HG02678 (cell line): ENCODE measurements at regions not wholly inside any gene's neighbourhood (a gene's known extent, or its start where the extent isn't known, plus 50 kb on each side); places are given as distances from the start of the nearest gene placed in this dataset.
"Not testable (repeated sequence)": the region's sequence is repeated elsewhere in the genome, so short reads cannot be mapped to it uniquely, and the experiment has no call there.

Source experiments
- ATAC-seq: cut with Tn5 transposase; IDR thresholded peaks from one replicate; pipeline ENCODE4 v1.9.1; 2021; ENCODE audit warnings: mild to moderate bottlenecking, moderate library complexity; ENCODE audit not compliant: unreplicated experiment

DNA sequence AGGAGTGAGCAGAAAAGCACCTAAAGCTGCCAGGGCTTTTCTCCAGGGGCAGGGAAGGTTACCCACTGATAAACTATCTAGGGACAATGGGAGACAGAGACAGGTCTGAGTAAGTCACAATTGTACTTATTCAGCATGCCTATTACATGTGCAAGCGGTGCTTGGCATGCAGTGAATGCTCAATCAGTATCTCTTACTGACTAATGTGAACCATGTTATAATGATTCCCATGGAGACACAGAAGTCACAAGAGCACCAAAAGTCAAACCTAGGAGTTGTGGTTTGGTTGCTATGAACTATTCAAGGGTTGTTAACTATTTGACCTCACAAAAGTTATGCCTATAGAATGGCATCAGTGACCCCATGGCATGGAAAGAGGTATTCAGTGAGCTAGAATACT is 50.0 kb upstream of the RASGRP1 start:
- no peak for ATAC-seq

DNA sequence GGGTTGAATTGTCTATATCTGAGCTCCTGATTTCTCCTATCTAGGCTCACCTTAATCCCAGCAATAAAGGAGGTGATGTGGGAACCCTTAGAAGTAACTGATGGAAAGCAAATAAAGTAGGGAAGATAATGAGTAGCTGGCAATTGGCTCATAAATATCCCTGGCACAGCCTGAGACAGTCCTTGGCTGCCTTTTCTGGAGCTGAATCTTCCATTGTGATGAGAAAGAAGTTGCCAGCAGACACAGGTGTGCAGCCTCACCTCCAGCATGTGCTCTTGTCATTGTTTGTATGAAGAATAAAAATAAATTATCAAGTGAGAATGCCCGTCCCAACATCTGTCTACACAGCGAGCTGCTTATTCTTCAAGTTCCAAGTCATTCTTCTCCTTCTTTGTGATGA is 53.2 kb upstream of the RASGRP1 start:
- ATAC-seq = no peak

DNA sequence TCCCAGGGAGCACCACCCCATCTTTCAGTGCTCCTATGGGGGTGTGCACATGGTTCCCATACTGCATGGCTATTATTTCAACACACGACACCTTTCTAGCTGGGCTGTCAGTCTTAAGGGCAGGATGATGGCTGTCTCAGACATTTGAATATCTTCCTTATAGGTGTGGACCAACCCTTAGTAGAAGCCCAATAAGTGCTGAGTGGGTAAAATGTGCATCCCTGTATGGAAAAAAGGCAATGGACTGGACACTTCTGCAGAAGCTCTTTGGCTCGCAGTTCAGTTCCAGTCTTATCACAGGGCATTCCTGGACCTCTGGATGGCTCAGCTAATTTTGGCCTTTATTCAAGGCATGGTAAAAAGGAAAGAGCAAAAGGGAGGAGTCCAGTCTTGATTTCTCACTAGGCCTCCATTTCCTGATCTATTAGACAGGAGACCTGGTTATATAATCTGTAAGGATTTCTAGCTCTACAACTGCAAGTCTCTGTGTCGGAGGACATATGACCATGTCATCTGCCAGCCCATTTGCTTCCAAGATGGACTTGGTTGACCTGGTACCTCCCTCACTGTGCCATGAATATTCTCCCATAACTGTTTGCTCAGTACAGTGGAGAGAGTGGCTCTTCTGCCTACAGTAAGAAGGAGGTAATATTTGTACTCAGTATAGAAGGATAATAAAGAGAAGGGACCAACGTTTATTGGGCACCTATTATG is 53.8 kb upstream of the RASGRP1 start:
- ATAC-seq = no peak

DNA sequence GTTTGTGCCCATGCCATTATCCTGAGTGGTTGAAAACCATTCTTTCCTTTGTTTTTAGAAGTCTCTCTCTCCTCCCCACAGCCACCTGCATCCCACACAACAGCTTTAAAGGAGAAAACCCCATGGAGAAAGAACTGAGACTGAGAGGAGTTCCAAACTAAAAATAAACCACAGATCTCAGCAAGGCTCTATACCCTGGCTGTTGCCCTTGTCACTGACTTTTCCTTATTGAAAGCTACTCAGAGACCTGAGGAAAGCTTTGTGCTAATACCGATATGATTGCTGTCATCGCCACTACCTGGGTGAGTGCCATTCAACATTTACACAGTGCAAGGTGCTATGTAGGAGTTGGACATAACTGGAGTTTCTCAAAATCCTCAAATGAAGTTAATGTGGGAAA is 55.5 kb upstream of the RASGRP1 start:
- ATAC-seq = no peak

DNA sequence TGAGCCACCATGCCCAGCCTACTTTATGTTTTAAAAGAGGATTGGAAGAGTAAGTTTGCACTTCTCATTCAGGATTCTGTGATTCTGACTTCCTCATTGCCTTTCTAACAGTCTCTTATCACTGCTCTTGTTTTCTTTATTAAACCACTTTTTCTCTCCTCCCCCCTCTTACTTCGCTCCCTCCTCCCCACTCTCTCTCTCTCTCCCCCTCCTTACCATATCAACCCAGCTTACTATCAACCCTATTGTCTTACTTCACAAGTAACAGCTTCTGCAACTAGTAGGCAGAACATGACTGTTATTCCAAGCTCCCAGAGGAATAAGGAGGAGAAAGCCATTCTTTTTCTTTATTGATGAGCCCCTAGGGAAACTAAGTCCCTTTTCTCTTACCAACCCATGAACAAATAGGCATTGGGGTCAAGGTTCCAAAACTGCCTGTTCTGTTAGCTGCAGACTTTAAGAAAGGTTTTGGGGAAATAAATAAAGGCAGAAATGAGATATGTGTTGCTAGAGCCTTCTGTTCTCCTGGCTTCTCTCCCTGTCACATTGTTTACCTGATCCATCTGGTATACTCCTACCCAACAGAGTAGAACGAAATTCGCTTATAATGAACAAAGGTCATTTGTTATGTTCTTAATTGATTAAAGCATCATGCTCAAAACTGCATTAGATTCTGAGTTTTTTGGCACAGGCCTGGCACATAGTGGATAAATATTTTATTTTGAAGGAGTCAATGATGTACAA is 56.4 kb upstream of the RASGRP1 start:
- no peak for ATAC-seq

DNA sequence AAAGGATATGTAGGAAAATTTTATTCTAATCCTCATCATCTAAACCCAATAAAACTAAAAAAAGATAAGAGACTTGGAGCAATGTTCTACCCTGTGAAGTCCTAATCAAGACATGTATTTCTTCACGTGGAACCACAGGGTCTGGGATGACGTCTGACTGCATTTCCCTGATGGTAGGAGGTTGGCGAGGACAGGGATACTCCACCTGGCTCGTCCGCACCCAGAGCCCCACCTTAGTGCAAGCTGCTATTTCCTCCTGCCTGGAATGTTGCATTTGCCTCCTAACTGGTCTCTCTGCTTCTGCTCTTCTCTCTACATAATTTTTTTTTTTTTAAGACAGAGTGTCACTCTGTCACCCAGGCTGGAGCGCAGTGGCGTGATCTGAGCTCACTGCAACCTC is 57.7 kb upstream of the RASGRP1 start:
- ATAC-seq = no peak

DNA sequence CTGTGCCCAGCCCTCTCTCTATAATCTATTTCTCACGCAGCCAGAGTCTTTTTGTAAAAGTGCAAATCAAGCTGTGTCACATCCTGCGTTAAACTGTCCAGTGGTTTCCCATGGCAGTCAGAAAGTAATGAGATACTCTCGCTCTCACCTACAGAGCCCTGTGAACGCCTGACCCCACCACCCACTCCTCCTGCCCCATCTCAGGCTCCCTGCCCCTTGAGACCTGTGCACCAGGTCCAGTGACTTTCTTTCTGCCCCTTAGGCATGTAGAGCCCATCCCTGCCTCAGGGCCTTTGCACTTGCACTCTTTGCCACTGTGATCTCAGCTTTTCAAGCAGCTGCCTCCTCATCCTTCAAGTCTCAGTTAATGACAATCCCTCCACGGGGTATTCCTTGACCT is 58.3 kb upstream of the RASGRP1 start:
- no peak for ATAC-seq

DNA sequence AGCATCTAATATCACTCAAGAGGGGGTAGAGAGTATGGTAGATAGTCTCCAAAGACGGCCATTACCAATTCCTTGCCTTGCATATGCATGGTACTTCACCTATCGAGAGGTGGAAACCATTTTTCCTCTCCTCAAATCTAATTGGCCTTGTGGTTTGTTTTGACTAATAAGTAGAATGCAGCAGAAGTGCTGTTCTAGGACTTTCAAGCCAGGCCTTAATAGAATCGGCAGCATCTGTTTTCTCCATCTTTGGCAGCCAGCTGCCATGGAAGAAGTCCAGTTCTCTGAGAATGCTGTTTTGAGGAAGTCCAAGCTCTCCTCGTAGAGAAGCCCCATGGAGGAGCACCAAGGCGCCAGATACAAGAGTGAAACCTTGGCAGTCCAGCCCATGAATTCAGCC is 59.1 kb upstream of the RASGRP1 start:
- ATAC-seq = no peak

DNA sequence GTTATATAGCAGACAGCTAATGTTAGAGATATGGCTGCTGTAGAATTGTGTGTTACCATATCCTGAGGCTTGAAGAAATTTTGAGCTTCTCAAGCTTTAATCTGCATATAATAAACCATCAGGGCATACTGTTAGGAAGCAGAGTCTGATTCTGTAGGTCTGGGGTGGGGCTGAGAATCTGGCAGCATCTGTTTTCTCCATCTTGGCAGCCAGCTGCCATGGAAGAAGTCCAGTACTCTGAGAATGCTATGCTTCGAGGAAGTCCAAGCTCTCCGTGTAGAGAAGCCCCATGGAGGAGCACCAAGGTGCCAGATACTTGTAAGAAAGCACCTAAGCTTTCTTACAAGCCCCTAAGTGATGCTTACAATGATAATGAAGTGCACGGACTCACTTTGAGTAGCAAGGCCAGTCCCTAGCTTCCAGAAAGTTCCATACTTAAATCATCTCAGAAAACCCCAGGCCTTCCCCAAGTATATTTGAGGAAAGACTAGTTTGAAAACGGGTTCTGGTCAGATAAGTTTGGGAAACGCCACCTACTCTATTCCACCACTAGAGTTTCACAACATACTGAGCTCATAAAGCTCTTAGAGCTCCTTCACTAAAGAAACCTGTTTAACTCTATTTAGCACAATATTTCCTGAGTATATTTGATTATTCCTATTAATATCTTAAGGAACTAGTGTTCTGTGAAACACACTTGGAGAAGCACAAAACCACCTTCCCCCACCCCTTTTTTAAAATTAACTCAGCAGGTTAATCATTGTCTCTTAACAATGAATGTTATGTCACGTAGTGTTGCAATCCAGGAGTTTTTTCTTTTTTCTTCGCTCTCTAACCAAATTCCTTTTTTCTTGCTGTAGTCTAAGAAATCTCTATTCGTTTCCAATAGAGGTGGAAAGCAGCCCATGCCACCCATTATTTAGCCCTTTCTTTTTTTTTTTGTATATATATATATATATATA is 59.9 kb upstream of the RASGRP1 start:
- peak; percentile 47 for ATAC-seq

DNA sequence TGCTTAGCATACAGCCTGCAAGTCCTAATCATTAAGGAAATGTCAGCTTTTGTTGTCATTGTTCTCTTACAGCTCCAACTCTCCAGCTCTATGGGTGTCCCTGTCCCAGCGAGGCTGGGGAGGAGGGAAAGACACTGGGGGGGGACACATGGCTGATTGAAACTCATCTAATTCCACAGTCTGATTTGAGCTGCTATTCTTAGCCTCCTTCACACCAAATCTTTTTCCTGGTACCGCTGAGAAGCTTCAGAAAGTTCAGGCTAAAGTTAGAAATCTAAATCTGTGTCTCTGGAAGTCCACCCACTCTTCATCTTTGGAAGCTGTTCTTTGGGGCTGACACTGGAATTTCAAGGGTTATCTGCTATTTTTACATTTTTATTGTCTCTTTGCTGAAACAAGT is 61.3 kb upstream of the RASGRP1 start:
- no peak for ATAC-seq

DNA sequence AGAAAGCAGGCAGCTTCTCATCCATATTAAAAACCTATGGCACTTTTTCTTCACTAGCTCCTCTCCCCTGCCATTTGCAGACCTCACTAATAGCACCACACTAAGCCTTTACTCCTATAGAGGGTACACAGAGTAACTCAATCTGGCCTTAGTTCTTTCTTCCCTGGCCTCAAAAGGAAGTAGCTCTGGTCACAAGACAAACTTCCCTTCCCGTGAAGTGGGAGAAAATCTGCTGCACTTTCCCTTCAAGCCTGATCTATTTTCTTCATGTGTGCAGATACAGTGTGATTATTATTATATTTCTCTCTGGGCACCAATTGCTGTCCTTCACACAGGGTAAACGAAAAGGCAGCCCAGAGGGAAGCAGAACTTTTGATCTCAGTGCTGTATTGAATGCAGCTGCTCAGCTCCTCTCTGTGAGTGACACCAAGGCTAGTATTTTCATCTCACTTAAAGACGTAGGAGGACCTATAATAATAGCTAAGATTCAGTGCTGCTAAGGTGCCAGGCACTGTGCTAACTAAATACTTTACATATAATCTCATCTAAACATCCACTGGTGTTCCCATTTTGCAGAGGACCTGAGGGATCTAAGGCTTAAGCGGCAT is 61.9 kb upstream of the RASGRP1 start:
- no peak for ATAC-seq

DNA sequence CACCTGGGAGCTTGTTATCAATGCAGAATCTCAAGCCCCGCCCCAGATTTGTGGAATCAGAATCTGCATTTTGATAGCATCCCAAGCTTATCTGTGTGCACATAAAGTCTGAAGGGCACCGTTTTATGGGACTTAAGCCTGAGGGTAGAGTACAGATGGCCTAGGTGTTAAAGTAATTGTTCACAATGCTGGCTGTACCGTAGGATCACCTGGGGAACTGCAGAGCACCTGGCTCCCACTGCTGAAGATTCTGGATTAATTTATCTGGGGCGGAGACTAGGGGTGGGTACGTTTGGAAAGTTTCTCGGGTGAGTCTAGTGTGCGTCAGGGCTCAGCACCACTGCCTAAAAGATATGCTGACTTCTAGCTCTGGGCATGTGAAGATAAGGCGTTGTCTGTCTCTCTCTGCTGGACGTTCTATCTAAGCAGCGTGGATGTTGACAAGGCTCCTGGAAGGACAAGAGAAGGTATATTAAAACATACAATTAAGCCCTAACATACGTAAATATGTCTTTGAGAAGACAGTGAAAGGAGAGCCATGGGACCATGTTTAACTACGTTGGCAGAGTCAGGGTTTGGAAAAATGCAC is 63.2 kb upstream of the RASGRP1 start:
- ATAC-seq = no peak

DNA sequence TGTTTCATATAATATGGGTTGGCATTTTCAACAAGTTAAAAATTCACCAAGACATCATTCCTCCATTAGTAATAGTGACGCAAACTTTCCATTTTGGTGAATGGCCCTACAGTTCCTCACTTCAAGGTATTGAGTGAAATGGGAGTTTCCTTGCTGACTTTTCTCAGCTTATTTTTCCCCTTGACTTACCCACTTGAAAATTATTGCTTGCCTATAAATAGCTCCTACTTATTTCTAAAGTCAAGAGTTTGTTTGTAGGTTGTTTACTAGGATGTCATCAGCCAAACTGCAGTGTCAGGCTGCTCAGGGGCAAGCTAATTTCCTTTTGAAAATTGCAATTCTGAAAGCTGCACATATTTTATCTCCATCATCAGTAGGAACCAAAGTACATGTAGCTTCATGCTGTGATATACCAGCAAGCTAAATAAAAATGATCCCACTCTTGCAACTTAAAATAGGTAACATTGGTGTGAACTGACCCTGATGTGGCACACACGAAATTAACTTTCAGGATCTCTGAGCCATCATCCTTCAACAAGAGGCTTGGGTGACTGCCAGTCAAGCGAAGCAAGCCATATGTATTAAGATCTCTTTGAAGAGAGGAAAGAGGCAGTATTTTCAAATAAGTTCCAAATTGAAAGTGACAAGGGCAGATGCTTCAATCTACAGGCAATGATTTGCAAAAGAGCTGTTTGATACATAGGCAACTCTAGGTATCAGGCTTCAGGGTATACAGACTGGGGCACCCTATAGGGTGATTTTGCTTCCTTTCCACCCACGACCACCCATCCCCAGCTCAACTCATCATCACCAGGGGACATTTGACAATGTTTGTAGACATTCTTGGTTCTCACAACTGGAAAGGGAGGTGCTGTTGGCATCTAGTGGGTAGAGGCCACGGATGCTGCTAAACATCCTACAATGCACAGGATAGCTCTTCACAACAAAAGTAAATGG is 66.8 kb upstream of the RASGRP1 start:
- ATAC-seq = peak; percentile 46

DNA sequence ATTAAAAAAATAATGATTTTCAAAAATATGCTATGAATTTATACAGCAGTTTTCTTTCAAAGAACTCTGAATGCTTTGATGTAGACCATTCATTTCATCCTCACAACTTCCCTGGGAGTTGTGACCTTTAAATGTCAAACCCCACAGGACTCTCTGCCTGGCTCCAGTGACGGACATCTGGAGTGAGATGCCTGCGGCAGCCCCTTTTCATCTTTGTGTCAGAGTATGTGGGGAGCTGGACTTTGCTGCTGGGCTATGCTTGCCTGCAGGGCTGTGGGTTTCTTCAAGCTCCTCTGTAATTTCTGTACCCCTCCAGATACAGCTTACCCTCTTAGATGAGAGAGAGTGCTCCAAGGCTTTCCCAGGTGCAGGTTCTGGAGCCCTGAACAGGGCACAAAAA is 70.6 kb upstream of the RASGRP1 start:
- no peak for ATAC-seq

DNA sequence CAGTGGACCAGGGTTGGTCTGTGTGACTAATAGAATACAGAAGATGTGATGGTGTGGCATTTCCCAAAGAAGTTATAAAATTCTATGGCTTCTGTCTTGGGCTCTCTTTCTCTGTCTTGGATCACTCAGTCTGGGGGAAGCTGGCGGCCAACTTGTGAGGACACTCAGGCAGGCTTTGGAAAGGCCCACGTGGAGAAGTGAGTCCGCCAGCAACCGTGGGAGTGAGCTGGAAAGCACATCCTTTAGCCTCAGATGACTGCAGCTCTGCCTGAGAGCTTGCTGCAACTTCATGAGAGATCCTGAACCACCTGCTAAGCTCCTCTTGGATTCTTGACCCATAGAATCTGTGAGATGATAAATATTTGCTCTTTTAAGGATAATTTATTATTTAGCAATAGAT is 72.0 kb upstream of the RASGRP1 start:
- ATAC-seq = no peak

DNA sequence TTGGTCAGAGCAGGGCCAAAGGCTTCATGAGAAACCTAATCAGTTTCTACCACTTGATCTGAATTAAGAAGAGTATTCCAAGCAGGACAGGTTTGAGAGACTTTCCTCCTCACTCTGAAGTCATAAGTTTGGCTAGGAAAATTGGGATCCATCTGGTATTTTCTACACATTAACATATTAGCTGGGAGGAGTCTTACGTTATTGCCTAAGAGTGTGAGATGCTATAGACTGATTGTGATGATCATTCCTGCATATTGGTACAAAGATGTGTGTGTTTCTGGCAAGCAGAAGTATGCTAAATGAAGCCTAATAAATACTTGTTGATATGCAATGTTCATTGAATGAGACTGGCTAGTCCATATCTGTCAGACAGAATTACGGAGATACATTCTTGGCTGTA is 73.5 kb upstream of the RASGRP1 start:
- no peak for ATAC-seq

DNA sequence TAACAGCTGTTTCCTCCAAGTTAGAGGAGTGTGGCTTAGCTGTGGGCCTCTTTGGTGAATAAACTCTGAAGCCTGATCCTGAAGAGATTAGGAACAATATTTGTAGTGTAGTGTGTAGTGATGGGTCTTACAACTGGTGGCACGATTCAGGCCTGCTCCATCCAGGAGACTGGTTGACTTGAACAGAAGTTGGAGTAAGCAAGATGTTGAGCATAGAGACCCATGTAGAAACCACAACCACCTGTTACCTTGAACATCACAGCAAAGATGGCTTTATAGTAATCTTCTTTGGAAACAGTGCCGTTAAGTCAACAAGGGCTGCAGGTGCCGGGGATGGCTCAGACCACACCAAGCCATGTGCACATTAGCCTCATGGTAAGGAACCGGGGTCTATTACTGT is 74.2 kb upstream of the RASGRP1 start:
- ATAC-seq = no peak

DNA sequence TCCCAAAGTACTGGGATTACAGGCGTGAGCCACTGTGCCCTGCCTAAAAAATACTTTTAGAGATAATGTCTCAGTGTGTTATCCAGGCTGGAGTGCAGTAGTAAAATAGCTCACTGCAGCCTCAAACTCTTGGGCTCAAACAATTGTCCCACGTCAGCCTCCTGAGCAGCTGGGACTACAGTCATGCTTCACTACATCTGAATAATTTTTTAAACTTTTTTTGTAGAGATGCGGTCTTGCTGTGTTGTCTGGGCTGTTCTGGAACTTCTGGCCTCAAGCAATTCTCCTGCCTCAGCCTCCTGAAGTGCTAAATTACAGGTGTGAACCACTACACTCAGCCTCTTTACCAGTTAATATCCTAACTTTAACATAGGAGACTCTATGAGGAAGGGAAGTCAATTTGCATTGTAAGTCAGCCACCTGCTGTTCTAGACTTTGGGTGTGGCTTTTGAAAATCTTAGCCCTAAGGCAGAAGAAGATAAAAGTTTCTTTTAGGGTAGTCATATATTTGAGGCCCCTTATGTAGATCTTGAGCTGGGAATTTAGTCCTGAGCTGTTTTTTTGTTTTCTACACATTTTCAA is 78.2 kb upstream of the RASGRP1 start:
- peak; percentile 57 for ATAC-seq

DNA sequence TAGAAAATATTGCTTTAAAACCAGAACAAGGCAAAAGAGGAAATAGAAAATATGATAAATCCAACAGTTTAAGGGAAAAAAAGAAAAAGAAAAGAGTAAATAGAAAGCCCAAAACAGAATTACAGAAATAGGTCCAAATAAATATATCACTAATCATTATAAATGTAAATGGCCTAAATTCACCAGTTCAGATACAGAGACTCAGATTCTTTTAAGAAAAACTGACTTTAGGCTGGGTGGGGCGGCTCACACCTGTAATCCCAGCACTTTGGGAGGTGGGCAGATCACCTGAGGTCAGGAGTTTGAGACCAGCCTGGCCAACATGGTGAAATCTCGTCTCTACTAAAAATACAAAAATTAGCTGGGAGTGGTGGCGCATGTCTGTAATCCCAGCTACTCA is 79.7 kb upstream of the RASGRP1 start:
- ATAC-seq = not testable (repeated sequence)
